SK-N-SH (cell line): ENCODE measurements at regions not wholly inside any gene's neighbourhood (a gene's known extent, or its start where the extent isn't known, plus 50 kb on each side); places are given as distances from the start of the nearest gene placed in this dataset.

ENCODE experiments used
- CTCF ChIA-PET: fragments of 300-600, 350-600 bp; formaldehyde crosslinking; extraction: SDS; loops from one replicate; lab custom pipeline; 2021; lab: Yijun Ruan, JAX
- POLR2A ChIA-PET: fragments of 350-600 bp; sonication (Branson Sonifier 250); formaldehyde crosslinking; extraction: SDS; loops from one replicate; lab custom pipeline; 2020; ENCODE audit warnings: antibody characterized with exemption, inconsistent platforms; lab: Yijun Ruan, JAX
- DNase-seq: peaks from one replicate; pipeline ENCODE4 v3.0.0; 2012
- H2AFZ ChIP-seq: fragments of 200-600 bp; sonication (generic); 2 replicates; pipeline ENCODE4 v1.8.1; 2016; ENCODE audit warnings: antibody characterized with exemption, mild to moderate bottlenecking, low read depth
- H3F3A ChIP-seq: fragments of 200-600 bp; sonication (generic); replicated peaks from 2 replicates; pipeline ENCODE3; 2016; ENCODE audit warnings: antibody characterized with exemption, mild to moderate bottlenecking; ENCODE audit not compliant: insufficient read depth
- H3K27ac ChIP-seq, 2 experiments: fragments of 200-500 bp in 1 of 2; fragments of 200-600 bp in 1 of 2; sonication (Bioruptor generic) in 1 of 2; sonication (generic), shearing (Covaris generic) in 1 of 2; 2 replicates each; pipeline versions ENCODE4 v1.5.1 to v1.6.1; 2014 to 2016; ENCODE audit warnings: low read depth in 2 of 2, inconsistent platforms in 1 of 2, low read length in 1 of 2, mild to moderate bottlenecking in 1 of 2, mixed read lengths in 1 of 2
- H3K27me3 ChIP-seq: fragments of 200-600 bp; sonication (generic), shearing (Covaris generic); 2 replicates; pipeline ENCODE4 v1.6.1; 2016; ENCODE audit warnings: mixed run types; ENCODE audit not compliant: insufficient read depth
- H3K36me3 ChIP-seq, 2 experiments: fragments of 200-500 bp in 1 of 2; fragments of 200-600 bp in 1 of 2; sonication (Bioruptor generic) in 1 of 2; sonication (generic) in 1 of 2; replicated peaks in 1 of 2; 2 replicates each; pipeline versions ENCODE3 to v1.5.1; 2014 to 2016; ENCODE audit warnings: low read length in 1 of 2, mild to moderate bottlenecking in 1 of 2; ENCODE audit not compliant: insufficient read depth in 2 of 2, control insufficient read depth in 1 of 2
- H3K4me1 ChIP-seq, 2 experiments: fragments of 200-500 bp in 1 of 2; fragments of 200-600 bp in 1 of 2; sonication (Bioruptor generic) in 1 of 2; sonication (generic), shearing (Covaris generic) in 1 of 2; 2 replicates each; pipeline versions ENCODE4 v1.5.1 to v1.6.1; 2014 to 2016; ENCODE audit warnings: low read depth in 1 of 2, low read length in 1 of 2, mixed run types in 1 of 2; ENCODE audit not compliant: insufficient read depth in 2 of 2, control insufficient read depth in 1 of 2
- H3K4me2 ChIP-seq: fragments of 200-600 bp; sonication (generic), shearing (Covaris generic); 2 replicates; pipeline ENCODE4 v1.6.1; 2017; ENCODE audit warnings: mixed run types
- H3K4me3 ChIP-seq, 2 experiments: fragments of 200-500 bp in 1 of 2; fragments of 200-600 bp in 1 of 2; sonication (Bioruptor generic) in 1 of 2; sonication (generic), shearing (Covaris generic) in 1 of 2; 2 replicates each; pipeline versions ENCODE4 v1.5.1 to v1.8.1; 2014 to 2016; ENCODE audit warnings: low read depth in 2 of 2, inconsistent platforms in 1 of 2, low read length in 1 of 2, mild to moderate bottlenecking in 1 of 2, mixed read lengths in 1 of 2, moderate library complexity in 1 of 2
- H3K79me2 ChIP-seq: fragments of 200-600 bp; sonication (generic); 2 replicates; pipeline ENCODE4 v1.8.1; 2017; ENCODE audit warnings: mild to moderate bottlenecking; ENCODE audit not compliant: insufficient read depth
- H3K9ac ChIP-seq: fragments of 200-600 bp; sonication (generic); 2 replicates; pipeline ENCODE4 v1.6.1; 2017; ENCODE audit warnings: mixed run types
- H3K9me2 ChIP-seq: fragments of 200-600 bp; sonication (generic); 2 replicates; pipeline ENCODE4 v1.6.1; 2017; ENCODE audit warnings: mixed run types
- H3K9me3 ChIP-seq: fragments of 200-600 bp; sonication (generic); 2 replicates; pipeline ENCODE4 v1.6.1; 2017; ENCODE audit warnings: mixed run types, mild to moderate bottlenecking, moderate library complexity
- H4K20me1 ChIP-seq: fragments of 200-600 bp; sonication (generic); 2 replicates; pipeline ENCODE4 v1.6.1; 2017; ENCODE audit warnings: mild to moderate bottlenecking, mixed run types; ENCODE audit not compliant: insufficient read depth
- CHD2 ChIP-seq: fragments of 150-350 bp; IDR thresholded peaks from 2 replicates; pipeline ENCODE4 v1.6.1; 2018; ENCODE audit warnings: low read length; ENCODE audit not compliant: partially characterized antibody
- CTCF ChIP-seq: fragments of 200-600 bp; sonication (generic); IDR thresholded peaks from 2 replicates; pipeline ENCODE4 v1.6.1; 2017; ENCODE audit warnings: antibody characterized with exemption, mild to moderate bottlenecking, moderate library complexity
- EP300 ChIP-seq, 2 experiments: IDR thresholded peaks; 2 replicates each; pipeline versions ENCODE4 v1.4.0 to v1.6.1; 2012; ENCODE audit warnings: borderline replicate concordance in 1 of 2, low read depth in 1 of 2, low read length in 1 of 2
- EZH2phosphoT487 ChIP-seq: fragments of 200-600 bp; sonication (generic); IDR thresholded peaks from 2 replicates; pipeline ENCODE4 v1.6.1; 2017; ENCODE audit warnings: low read depth, mixed run types, mild to moderate bottlenecking, antibody characterized with exemption, moderate library complexity, borderline replicate concordance
- FOXJ3 ChIP-seq: sonication (generic); formaldehyde crosslinking; IDR thresholded peaks from 2 replicates; pipeline ENCODE4 v1.5.1; 2020; ENCODE audit warnings: mild to moderate bottlenecking, missing genetic modification reagents
- FOXM1 ChIP-seq: IDR thresholded peaks from 2 replicates; pipeline ENCODE4 v1.4.0; 2012; ENCODE audit warnings: low read depth, mild to moderate bottlenecking
- GATA2 ChIP-seq: sonication (generic); formaldehyde crosslinking; IDR thresholded peaks from 2 replicates; pipeline ENCODE4 v1.5.0; 2020; ENCODE audit warnings: mild to moderate bottlenecking, missing genetic modification reagents
- MXI1 ChIP-seq: IDR thresholded peaks from 2 replicates; pipeline ENCODE4 v1.6.1; 2012; ENCODE audit warnings: mild to moderate bottlenecking, low read depth, low read length, improper control_type of control experiment
- NRF1 ChIP-seq: IDR thresholded peaks from 2 replicates; pipeline ENCODE4 v1.6.1; 2012; ENCODE audit warnings: low read depth, mild to moderate bottlenecking, low read length
- RCOR1 ChIP-seq: fragments of 150-350 bp; IDR thresholded peaks from 2 replicates; pipeline ENCODE4 v1.6.1; 2017; ENCODE audit warnings: antibody characterized with exemption, low read length
- TAF1 ChIP-seq: IDR thresholded peaks from 2 replicates; pipeline ENCODE4 v1.6.1; 2012; ENCODE audit warnings: low read depth, mild to moderate bottlenecking, low read length, moderate library complexity, borderline replicate concordance
- TCF12 ChIP-seq: IDR thresholded peaks from 2 replicates; pipeline ENCODE4 v1.4.0; 2012
- YY1 ChIP-seq: IDR thresholded peaks from 2 replicates; pipeline ENCODE4 v1.4.0; 2012; ENCODE audit warnings: low read depth, mild to moderate bottlenecking
- WGBS: methylation state at CpG from one replicate; pipeline ENCODE4 v1.1.6; 2017; ENCODE audit warnings: low lambda C conversion rate; 5-methylcytosine and 5-hydroxymethylcytosine counted together
- TF ChIP-seq, protein P1 (sequence below): IDR thresholded peaks from 2 replicates; pipeline ENCODE4 v1.4.0; 2012; ENCODE audit warnings: low read depth

DNA sequence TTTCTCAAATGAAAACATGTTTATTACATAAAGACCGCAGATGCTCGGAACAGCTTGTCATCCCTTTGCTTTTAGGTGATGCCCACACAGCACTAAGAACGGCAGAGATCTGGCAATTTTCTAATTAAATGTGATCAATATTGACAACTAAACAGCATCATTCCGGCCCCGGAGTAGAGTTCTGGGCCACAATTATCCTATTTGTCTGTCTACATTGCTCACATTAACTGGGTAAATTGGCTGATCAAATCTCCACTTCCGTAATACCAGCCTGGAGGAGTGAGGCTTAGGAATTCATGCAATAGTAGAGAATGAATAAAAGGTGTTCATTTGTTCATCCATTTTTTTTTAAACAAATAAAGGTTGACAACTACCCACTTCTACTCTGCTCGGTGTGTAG is 245.1 kb upstream of the C9orf72 start:
- TF ChIP-seq CHD2, result peak; percentile 55
- TF ChIP-seq FOXM1, result 0 out of 2 replicates have a peak, but pooled peaks have one; percentile 33
- TF ChIP-seq CTCF, result no peak
- TF ChIP-seq RCOR1, result peak; percentile 93
- TF ChIP-seq EP300 (IDR thresholded peaks at IDR 0.05; ENCODE audit: borderline replicate concordance in 1 of 2, low read depth in 1 of 2, low read length in 1 of 2), result peak in 1 of 2 experiments; percentile 98; a peak in 3 of 4 replicates
- TF ChIP-seq TAF1, result no peak
- TF ChIP-seq FOXJ3 (CRISPR knock-in tag), result peak; percentile 84
- TF ChIP-seq YY1, result no peak
- peak; percentile 25 for TF ChIP-seq TCF12
- TF ChIP-seq MXI1, result no peak
- peak; percentile 82 for TF ChIP-seq GATA2 (CRISPR knock-in tag)
- TF ChIP-seq, all 33 proteins: peak for 7
- Histone ChIP-seq H4K20me1 (no peaks in the 10 kb centered on the region), H2AFZ (no peak overlapping the region), H3K4me1 (peaks cover 0 to 18% of the 10 kb centered on the region in 2 experiments; a peak in 2 of 4 replicates), H3K4me3 (no peak overlapping the region), H3K4me2 (no peak overlapping the region), H3K36me3 (no peaks in the 10 kb centered on the region), H3K79me2 (no peaks in the 10 kb centered on the region), H3K9me2 (no peaks in the 10 kb centered on the region), H3F3A (no peaks in the 10 kb centered on the region), H3K9ac (no peak overlapping the region), H3K9me3 (no peaks in the 10 kb centered on the region), H3K27me3 (no peaks in the 10 kb centered on the region), H3K27ac (peak overlapping the region in 1 of 2 experiments; percentile 99; a peak in 2 of 4 replicates)
- peak; percentile 12 for DNase-seq
- WGBS, result 45% methylated on average over 7 of the region's 7 CpGs
- ChIA-PET CTCF (interaction anchor here (0.6 to 1.9 kb wide), 5 partner anchors 10 to 1321 kb away, joined by 3 to 7 read pairs (median 3); no protein-coding TSS in a partner anchor), POLR2A (interaction anchor here (0.6 kb wide), 1 partner anchor 92 kb away, joined by 3 read pairs; no protein-coding TSS in a partner anchor)

GRCh38 chr9:27828908-27829307 is 255.6 kb upstream of the C9orf72 start:
- CTCF ChIA-PET, result interaction anchor here (0.7 to 1.3 kb wide), 4 partner anchors 9 to 102 kb away, joined by 3 to 4 read pairs (median 3); no protein-coding TSS in a partner anchor
- no peak overlapping the region for H2AFZ ChIP-seq
- no peaks in the 10 kb centered on the region for H3K27me3 ChIP-seq
- no peak for DNase-seq
- no peaks in the 10 kb centered on the region for H4K20me1 ChIP-seq
- POLR2A ChIA-PET, result no interaction called here
- H3K79me2 ChIP-seq, result no peaks in the 10 kb centered on the region
- peak overlapping the region in 1 of 2 experiments; percentile 94; a peak in 2 of 4 replicates for H3K27ac ChIP-seq
- 36% methylated on average over 4 of the region's 4 CpGs for WGBS
- no peak overlapping the region for H3K4me2 ChIP-seq
- no peaks in the 10 kb centered on the region for H3K36me3 ChIP-seq
- no peaks in the 10 kb centered on the region for H3K9me3 ChIP-seq
- H3K9ac ChIP-seq, result no peak overlapping the region
- no peaks in the 10 kb centered on the region for H3F3A ChIP-seq
- H3K9me2 ChIP-seq, result no peaks in the 10 kb centered on the region
- peaks cover 0 to 13% of the 10 kb centered on the region in 2 experiments; a peak in 1 of 4 replicates for H3K4me1 ChIP-seq
- TF ChIP-seq, protein P1, sequence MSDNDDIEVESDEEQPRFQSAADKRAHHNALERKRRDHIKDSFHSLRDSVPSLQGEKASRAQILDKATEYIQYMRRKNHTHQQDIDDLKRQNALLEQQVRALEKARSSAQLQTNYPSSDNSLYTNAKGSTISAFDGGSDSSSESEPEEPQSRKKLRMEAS, result no peak
- TF ChIP-seq EP300 (IDR thresholded peaks at IDR 0.05; ENCODE audit: borderline replicate concordance in 1 of 2, low read depth in 1 of 2, low read length in 1 of 2) (peak in 1 of 2 experiments; percentile 64; a peak in 2 of 4 replicates), FOXM1 (no peak), TAF1 (no peak), EZH2phosphoT487 (no peak), NRF1 (no peak), GATA2 (CRISPR knock-in tag) (0 out of 2 replicates have a peak, but pooled peaks have one; percentile 26)
- H3K4me3 ChIP-seq, result no peak overlapping the region
